SK-N-SH (cell line): ENCODE measurements at regions not wholly inside any gene's neighbourhood (a gene's known extent, or its start where the extent isn't known, plus 50 kb on each side); places are given as distances from the start of the nearest gene placed in this dataset.

Source experiments
- ELF1 ChIP-seq: IDR thresholded peaks from 2 replicates; pipeline ENCODE4 v1.4.0; 2012
- EP300 ChIP-seq, 2 experiments: IDR thresholded peaks; 2 replicates each; pipeline versions ENCODE4 v1.4.0 to v1.6.1; 2012; ENCODE audit warnings: borderline replicate concordance in 1 of 2, low read depth in 1 of 2, low read length in 1 of 2
- NRF1 ChIP-seq: IDR thresholded peaks from 2 replicates; pipeline ENCODE4 v1.6.1; 2012; ENCODE audit warnings: low read depth, mild to moderate bottlenecking, low read length
- POLR2AphosphoS5 ChIP-seq: IDR thresholded peaks from 2 replicates; pipeline ENCODE4 v1.6.1; 2012; ENCODE audit warnings: low read depth, low read length
- RAD21 ChIP-seq: IDR thresholded peaks from 2 replicates; pipeline ENCODE4 v1.6.1; 2012; ENCODE audit warnings: mild to moderate bottlenecking, low read length
- SIN3A ChIP-seq: IDR thresholded peaks from 2 replicates; pipeline ENCODE4 v1.6.1; 2012; ENCODE audit warnings: low read depth, mild to moderate bottlenecking, low read length, moderate library complexity, borderline replicate concordance
- TAF1 ChIP-seq: IDR thresholded peaks from 2 replicates; pipeline ENCODE4 v1.6.1; 2012; ENCODE audit warnings: low read depth, mild to moderate bottlenecking, low read length, moderate library complexity, borderline replicate concordance
- YY1 ChIP-seq: IDR thresholded peaks from 2 replicates; pipeline ENCODE4 v1.4.0; 2012; ENCODE audit warnings: low read depth, mild to moderate bottlenecking
- TF ChIP-seq, protein P1 (sequence below): fragments of 200-600 bp; sonication (generic); IDR thresholded peaks from 2 replicates; pipeline ENCODE4 v1.6.1; 2017; ENCODE audit warnings: antibody characterized with exemption, mild to moderate bottlenecking, moderate library complexity
- TF ChIP-seq, protein P2 (sequence below): IDR thresholded peaks from 2 replicates; pipeline ENCODE4 v1.6.1; 2012; ENCODE audit warnings: mild to moderate bottlenecking, low read depth, low read length, moderate library complexity
- TF ChIP-seq, protein P3 (sequence below): IDR thresholded peaks from 2 replicates; pipeline ENCODE4 v1.4.0; 2012; ENCODE audit warnings: low read depth
- TF ChIP-seq, protein P4 (sequence below): IDR thresholded peaks from 2 replicates; pipeline ENCODE4; 2012

DNA sequence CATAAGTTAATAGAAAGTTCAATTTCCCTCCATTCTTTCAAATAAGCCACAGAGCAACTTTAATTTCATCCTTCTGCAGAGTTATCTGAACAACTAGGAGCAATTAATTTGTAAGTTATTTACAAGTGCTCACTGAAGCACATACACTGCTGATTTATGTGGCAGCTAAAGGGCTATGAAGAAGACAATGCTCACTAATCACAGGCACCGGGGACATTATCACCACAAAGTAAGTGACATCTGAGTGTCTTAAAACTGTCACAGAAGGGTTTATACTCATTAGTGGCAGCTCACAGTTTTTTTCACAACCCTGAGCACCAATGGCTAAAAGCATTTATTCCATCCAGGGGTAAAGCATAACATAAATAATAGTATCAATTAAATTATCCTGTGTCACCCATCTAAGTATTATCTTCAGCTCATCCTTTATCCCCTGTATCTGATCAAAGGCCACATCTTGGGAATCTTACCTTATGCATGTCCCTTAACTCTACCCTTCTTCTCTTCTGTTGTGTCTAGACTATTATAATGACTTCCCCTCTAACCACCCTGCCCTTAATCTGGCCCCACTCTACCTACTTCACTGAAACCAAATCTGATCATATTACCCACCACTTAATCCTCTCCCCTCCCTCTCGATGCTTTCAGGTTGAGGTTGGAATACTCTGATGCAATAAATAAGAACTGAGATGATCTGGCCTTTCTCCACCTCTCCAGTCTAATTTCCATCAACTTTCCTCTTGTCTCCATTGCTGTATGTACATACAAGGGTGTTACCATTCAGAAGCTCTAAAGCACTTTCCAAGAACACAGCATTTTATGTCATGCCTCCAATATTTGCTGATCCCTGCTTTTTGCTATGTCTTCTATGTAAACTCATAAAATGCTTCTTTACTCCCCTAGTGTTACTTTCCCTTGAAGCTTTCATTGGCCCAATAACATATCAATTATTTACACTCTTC lies 252.7 kb downstream of the CASP12 start:
- TF ChIP-seq, protein P1, sequence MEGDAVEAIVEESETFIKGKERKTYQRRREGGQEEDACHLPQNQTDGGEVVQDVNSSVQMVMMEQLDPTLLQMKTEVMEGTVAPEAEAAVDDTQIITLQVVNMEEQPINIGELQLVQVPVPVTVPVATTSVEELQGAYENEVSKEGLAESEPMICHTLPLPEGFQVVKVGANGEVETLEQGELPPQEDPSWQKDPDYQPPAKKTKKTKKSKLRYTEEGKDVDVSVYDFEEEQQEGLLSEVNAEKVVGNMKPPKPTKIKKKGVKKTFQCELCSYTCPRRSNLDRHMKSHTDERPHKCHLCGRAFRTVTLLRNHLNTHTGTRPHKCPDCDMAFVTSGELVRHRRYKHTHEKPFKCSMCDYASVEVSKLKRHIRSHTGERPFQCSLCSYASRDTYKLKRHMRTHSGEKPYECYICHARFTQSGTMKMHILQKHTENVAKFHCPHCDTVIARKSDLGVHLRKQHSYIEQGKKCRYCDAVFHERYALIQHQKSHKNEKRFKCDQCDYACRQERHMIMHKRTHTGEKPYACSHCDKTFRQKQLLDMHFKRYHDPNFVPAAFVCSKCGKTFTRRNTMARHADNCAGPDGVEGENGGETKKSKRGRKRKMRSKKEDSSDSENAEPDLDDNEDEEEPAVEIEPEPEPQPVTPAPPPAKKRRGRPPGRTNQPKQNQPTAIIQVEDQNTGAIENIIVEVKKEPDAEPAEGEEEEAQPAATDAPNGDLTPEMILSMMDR = no peak
- no peak for TF ChIP-seq ELF1
- TF ChIP-seq EP300 (IDR thresholded peaks at IDR 0.05; ENCODE audit: borderline replicate concordance in 1 of 2, low read depth in 1 of 2, low read length in 1 of 2) = no peak
- TF ChIP-seq RAD21 = no peak
- no peak for TF ChIP-seq TAF1
- no peak for TF ChIP-seq SIN3A
- TF ChIP-seq, protein P2, sequence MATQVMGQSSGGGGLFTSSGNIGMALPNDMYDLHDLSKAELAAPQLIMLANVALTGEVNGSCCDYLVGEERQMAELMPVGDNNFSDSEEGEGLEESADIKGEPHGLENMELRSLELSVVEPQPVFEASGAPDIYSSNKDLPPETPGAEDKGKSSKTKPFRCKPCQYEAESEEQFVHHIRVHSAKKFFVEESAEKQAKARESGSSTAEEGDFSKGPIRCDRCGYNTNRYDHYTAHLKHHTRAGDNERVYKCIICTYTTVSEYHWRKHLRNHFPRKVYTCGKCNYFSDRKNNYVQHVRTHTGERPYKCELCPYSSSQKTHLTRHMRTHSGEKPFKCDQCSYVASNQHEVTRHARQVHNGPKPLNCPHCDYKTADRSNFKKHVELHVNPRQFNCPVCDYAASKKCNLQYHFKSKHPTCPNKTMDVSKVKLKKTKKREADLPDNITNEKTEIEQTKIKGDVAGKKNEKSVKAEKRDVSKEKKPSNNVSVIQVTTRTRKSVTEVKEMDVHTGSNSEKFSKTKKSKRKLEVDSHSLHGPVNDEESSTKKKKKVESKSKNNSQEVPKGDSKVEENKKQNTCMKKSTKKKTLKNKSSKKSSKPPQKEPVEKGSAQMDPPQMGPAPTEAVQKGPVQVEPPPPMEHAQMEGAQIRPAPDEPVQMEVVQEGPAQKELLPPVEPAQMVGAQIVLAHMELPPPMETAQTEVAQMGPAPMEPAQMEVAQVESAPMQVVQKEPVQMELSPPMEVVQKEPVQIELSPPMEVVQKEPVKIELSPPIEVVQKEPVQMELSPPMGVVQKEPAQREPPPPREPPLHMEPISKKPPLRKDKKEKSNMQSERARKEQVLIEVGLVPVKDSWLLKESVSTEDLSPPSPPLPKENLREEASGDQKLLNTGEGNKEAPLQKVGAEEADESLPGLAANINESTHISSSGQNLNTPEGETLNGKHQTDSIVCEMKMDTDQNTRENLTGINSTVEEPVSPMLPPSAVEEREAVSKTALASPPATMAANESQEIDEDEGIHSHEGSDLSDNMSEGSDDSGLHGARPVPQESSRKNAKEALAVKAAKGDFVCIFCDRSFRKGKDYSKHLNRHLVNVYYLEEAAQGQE = no peak
- no peak for TF ChIP-seq POLR2AphosphoS5
- TF ChIP-seq, protein P3, sequence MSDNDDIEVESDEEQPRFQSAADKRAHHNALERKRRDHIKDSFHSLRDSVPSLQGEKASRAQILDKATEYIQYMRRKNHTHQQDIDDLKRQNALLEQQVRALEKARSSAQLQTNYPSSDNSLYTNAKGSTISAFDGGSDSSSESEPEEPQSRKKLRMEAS = no peak
- TF ChIP-seq NRF1 = no peak
- TF ChIP-seq YY1 = no peak
- TF ChIP-seq, protein P4, sequence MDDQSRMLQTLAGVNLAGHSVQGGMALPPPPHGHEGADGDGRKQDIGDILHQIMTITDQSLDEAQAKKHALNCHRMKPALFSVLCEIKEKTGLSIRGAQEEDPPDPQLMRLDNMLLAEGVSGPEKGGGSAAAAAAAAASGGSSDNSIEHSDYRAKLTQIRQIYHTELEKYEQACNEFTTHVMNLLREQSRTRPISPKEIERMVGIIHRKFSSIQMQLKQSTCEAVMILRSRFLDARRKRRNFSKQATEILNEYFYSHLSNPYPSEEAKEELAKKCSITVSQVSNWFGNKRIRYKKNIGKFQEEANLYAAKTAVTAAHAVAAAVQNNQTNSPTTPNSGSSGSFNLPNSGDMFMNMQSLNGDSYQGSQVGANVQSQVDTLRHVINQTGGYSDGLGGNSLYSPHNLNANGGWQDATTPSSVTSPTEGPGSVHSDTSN = no peak
